Sciatic nerve (tissue), 2 donors: ENCODE measurements at regions not wholly inside any gene's neighbourhood (a gene's known extent, or its start where the extent isn't known, plus 50 kb on each side); places are given as distances from the start of the nearest gene placed in this dataset.

Source experiments
- ATAC-seq: fragments of 200-7000 bp; cut with Tn5 transposase; one replicate; pipeline ENCODE4 v1.9.1; 2020; ENCODE audit warnings: mild to moderate bottlenecking, moderate library complexity
- DNase-seq: peaks from one replicate; pipeline ENCODE4 v3.0.0-alpha.2; 2020; ENCODE audit warnings: low spot score
- intact Hi-C: fragments of 100-400 bp; cut with DNase I; formaldehyde crosslinking; loops from one replicate; pipeline ENCODE4 v1.14.2; 2022
- donor health status: DM: no; HTN: no; CAD: no.
- donor health status: DM: no; HTN: no; CAD: no.

DNA sequence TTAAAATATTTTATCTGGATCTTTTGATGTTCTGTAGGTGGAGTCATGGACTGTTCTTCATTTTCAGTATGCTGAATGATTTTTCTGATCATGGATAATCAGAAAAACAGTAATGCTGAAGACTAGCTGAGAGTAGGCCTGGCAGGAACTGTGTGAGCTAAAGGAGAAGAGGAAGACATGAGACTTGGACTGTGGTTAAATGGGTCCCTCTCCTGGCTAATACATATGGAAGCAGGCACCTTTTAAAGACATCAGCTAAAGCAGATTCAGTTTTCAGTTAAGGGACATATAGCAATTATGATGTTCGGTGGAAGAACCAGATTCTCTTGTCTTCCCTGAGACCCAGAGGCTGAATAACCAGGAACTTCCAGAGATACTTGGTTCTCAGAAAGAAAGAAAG lies 169.4 kb downstream of the OLFM4 start:
- DNase-seq (no peak), ATAC-seq (peak; percentile 53)
- intact Hi-C loops: no loop called here

DNA sequence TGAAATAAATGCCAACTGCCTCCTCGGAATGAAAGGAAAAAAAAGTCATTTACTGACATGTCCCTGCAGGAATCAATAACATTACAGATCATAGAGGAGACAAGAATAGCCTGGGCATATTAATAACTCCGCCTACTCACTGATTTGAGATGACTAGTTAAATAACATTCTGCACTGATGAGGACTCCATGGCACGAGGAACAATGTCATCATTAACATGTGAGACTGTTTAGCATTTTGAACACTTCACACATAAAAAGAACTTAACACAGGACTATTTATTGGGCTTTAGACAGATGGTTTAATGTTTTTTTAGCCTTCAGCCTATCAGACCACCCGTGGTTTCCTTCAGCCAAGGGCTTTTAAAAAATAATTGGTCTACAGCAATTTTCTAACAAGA lies 170.1 kb downstream of the OLFM4 start:
- ATAC-seq: no peak
- no peak for DNase-seq
- intact Hi-C loops: no loop called here

DNA sequence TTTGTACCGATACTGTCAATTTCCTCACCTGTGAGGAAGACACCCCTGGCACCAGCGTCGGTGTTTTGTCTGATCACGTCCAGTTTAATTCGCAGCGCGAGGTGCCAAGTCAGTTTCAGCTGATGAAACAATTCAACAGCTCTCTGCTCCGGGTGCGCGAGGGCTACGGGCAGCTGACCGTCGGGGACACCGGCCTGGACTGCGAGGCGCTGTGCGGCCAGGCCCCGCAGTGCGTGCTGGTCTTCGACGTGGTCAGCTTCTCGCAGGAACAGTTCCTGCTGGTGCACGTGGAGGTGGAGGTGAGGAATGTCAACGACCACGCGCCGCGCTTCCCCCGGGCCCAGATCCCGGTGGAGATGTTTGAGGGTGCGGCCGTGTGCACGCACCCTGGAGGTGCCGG lies 171.5 kb downstream of the OLFM4 start:
- intact Hi-C loops: no loop called here
- no peak for ATAC-seq
- DNase-seq: no peak

DNA sequence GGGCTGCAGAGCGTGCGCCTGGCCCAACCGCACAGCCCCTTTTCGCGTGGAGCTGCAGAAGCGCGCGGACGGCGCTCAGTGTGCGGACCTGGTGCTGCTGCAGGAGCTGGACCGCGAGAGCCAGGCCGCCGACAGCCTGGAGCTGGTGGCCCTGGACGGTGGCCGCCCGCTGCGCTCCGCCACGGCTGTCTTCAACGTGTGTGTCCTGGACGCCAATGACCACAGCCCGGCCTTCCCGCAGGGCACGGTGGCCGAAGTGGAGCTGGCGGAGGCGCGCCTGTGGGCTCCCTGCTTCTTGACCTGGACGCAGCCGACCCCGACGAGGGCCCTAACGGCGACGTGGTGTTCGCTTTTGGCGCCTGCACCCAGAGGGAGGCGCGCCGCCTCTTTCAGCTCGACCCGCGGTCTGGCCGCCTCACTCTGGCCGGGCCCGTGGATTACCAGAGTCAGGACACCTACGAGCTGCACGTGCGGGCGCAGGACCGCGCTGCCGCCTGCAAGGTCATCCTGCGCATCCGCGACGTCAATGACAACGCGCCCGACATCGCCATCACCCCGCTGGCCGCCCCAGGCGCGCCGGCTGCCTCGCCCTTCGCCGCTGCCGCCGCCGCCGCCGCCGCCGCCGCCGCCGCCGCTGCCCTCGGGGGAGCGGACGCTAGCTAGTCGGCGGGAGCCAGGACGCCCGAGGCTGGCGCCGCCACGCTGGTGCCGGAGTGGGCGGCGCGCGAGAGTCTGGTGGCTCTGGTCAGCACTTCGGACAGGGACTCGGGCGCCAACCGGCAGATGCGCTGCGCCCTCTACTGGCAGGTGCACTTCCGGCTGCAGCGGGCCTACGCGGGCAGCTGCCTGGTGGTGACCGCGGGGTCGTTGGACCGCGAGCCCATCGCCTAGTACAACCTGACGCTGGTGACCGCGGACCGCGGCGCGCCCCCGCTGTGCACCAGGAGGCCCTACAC lies 172.2 kb downstream of the OLFM4 start:
- ATAC-seq (peak; percentile 82), DNase-seq (peak; percentile 82)
- intact Hi-C loops: no loop called here

DNA sequence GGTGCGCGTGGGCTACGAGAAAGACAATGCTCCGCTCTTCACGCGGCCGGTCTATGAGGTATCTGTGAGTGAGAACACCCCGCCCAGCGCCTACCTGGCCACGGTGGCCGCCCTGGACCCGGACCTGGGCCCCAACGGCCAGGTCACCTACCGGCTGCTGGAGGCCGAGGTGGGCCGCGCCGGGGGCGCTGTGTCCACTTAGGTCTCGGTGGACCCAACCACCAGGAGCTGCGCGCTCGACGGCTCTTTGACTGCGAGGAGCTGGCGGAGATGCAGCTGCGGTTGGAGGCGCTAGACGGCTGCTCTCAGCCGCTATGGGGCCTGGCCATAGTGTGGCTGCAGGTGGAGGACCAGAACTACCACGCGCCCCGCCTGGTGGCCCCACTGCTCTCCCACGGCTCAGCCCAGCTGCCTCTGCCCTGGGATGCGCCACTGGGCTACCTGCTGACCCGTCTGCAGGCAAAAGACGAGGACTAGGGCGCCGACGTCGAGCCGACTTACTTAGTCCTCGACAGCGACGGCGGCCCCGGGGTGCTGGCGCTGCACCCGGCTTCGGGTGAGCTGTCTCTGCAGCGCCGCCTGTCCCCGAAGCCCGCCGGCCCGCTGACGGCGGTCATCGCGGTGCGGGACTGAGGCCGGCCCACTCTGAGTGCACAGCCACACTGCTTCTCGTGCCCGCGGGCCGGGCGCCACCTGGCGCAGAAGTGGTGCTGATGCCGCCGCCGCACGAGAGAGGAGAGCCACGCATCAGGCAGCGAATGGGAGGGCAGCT lies 173.0 kb downstream of the OLFM4 start:
- intact Hi-C loops: no loop called here
- ATAC-seq (peak; percentile 41), DNase-seq (peak; percentile 61)

DNA sequence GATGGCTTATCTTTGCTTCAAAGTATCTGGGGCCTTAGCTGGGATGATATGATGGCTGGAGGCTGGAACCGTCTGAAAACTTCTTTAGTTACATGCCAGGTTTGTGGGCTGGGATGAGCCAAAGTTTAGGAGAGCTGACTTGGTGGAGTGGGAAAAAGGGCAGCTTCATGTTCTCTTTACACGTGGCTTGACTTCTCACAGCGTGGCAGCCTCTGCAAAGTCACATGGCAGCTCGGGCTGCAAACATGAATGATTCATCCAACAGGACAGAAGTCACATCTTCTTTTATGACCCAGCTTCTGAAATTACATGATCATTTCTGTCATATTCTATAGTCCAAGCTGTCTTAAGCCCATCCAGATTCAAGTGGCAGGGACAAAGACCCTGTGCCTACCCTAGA lies 176.0 kb downstream of the OLFM4 start:
- DNase-seq (no peak), ATAC-seq (no peak)
- intact Hi-C loops: no loop called here

DNA sequence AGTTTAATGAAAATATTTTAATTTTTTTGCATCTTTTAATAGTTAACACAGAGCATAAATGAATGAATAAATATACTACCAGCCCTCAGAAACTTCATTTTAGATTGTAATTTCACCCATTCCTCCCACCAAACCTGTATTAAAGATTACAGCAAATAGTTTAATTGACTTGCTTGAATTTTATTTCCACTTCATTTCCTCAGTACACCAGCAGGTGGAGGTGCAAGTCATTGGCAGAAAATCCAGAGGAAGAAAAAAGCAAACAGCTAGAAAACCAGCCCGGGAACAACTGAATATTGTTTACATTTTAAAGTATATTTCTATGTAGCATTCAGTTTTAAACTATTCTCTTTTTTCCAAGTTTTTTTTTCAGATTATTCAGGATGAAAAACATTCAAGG lies 177.8 kb downstream of the OLFM4 start:
- DNase-seq (no peak), ATAC-seq (no peak)
- intact Hi-C loops: no loop called here

DNA sequence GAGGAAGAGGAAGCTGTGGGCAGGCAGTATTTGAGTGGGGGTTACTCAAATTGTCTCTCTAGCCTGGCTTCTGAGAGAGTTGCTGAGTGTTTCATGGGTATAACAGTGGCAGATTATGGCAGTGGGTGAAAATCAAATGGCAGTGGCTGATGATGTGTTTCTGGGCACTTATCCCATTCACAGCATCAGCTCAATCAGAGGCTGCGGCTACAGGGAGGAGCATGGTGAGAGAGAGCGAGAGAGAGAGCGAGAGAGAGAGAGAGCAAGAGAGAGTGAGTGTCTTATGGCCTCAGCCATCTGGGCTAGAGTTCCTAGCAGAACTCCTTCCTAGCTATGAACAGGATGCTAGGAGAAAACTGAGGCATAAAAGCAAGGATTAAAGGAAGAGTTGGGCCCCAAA lies 178.9 kb downstream of the OLFM4 start:
- intact Hi-C loops: no loop called here
- ATAC-seq (no peak), DNase-seq (no peak)

DNA sequence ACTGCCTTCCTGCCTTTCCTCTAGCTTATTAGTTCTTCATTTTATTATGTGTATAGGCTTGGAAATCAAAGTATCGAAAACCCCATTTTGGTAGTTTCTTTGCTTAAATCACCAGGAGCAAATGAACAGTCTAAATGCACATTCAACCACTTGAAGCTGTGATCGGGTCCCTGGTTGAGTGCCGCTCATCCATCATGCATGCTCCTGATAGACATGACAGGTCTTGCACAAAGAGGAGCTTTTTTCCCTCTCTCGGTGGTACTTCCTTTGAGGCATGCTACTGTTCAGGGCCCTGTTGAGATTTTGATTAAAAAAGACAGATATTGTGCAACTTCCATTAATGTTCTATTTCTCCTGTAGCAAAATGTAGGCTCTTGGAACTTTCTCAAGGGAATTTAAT lies 185.8 kb downstream of the OLFM4 start:
- no peak for DNase-seq
- intact Hi-C loops: no loop called here
- ATAC-seq: no peak

DNA sequence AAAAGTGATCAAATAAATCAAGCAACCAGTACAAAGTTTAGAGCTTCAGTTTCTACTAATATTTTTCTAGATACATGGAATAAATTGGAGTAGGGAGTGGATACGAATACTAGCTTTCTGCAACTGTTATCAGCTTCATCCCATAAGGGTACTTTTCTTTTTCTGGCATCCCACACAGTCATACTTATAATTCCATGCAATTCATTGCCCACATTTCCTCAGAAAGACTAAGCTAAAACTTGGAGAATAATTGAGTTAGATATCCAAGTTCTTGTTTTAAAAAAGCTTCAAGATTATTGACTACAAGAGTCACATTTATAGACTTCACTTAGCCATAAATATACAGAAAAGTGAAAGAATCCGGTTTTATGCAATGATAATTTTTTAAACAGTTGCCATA lies 186.9 kb downstream of the OLFM4 start:
- intact Hi-C loops: no loop called here
- ATAC-seq (no peak), DNase-seq (no peak)

DNA sequence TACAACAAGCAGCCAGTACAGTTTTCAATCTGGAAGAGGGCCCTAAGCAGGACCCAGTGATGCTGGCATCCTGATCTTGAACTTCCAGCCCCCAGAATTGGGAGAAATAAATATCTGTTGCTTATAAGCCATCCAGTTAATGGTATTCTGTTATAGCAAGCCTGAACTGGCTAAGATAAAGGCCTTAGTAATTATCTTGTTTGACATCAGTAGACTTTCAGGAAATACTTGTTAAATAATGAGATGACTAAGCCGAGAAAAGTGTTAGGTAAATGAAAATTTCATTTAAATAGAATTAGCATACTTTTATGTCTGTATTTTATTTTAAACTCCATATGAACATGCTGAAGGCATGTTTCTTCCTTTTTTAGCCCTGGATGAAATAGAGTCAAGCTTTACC lies 188.2 kb downstream of the OLFM4 start:
- ATAC-seq (no peak), DNase-seq (no peak)
- intact Hi-C loops: no loop called here

DNA sequence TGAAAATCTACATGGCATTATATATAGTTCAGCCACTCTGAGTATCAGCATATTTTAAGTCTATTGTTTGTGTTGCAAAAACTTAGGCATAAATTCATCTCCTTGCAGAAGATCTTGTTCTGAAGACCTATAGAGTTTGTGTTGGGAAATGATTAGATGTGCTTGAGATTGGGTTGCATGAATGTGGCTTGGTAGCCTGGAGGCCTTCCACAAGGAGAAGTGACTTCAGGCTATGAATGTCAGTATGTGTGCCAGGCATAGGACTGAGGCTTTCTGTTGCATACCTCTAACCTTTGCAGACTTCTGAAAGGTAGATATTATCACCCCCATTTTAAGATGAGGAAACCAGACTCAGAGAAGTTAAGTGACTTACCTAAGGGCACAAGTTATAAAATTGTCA lies 188.6 kb downstream of the OLFM4 start:
- DNase-seq: no peak
- intact Hi-C loops: no loop called here
- ATAC-seq: no peak

DNA sequence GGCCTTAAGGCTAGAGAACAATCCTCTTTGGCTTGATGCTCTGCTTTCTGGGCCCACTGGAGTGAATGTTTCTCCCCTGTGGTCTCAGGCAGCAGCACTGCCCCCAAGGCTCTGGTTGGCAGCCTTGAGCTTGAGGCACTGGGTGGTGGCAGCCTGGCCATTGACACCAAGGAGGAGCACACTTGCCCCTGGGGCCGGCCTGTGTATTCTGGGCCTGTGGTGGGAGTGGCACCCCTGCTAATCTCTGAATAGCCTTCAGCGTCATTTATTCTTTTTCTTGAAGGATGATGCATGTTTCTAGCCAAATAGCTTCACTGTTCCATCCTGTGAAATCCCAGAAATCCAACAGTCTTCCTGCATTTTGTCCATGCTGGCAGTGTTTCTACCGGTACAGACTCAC lies 191.4 kb downstream of the OLFM4 start:
- ATAC-seq (no peak), DNase-seq (no peak)
- intact Hi-C loops: no loop called here

DNA sequence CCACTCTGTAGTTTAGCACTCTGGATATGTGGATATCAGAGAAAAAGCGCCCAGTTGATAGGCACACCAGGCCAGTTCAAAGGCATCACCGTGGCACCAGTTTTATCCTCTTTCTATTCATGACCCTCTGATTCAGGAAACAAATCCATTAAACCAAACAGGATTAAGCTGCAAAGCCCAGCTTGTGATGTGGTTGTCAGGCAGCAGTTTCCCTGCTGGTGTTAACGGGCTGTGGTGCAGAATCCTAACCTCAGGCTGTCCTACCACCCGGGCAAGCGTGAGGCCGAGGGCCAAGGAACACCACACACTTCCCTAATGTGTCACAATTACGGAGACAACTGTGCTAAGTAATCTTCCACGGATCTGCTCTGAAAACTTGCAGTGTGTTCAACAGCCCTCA lies 209.1 kb downstream of the OLFM4 start:
- DNase-seq (no peak), ATAC-seq (no peak)
- intact Hi-C loops: no loop called here

DNA sequence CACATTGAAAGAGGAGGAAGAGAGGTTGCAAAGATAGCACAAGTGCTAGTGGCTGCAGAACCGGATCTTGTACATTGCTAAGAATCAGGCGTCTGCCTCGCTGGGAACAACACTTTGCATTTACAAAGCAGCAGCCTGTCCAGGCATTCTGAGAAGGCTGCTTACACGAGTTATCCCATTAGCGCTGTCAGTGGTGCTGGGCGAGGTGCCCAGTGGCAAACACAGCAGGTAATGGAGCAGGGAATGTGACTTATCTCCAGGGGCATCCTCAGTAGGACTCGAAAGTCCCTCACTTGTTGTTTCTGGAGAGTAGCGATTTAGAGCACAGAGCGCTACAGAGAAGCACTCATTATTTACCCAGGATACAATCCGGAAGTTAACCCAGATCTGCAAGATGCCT lies 209.6 kb downstream of the OLFM4 start:
- DNase-seq (no peak), ATAC-seq (no peak)
- intact Hi-C loops: no loop called here

DNA sequence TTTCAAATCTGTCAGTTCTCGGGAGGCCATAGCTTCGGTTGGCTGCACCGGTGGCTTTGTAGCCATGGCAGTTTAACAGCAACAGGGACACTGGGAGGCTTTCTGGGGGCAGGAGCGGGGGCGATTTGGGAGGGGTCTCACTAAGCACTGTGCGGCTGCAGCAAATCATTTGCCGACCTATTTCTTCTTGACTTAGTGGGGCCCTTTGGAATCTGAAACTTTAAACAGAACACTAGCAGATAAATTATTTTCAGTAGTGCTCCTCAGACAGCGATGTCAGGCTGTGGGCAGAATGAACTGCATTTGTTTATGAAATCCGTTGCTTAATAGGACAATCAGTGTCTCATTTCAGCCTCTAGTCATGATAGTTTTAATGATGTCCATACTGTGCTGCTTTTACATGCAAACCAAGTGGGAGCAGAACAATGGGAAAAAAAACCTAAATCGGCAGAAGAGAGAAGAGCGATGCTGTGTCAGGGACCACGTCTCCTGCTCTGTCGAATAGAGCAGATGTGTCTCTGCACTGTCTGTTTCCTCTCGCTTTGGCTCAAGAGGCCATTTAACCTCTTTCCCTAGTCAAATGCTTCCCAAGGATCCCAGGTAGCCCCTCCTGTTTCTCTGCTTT lies 211.9 kb downstream of the OLFM4 start:
- no peak for DNase-seq
- ATAC-seq: no peak
- intact Hi-C loops: no loop called here

DNA sequence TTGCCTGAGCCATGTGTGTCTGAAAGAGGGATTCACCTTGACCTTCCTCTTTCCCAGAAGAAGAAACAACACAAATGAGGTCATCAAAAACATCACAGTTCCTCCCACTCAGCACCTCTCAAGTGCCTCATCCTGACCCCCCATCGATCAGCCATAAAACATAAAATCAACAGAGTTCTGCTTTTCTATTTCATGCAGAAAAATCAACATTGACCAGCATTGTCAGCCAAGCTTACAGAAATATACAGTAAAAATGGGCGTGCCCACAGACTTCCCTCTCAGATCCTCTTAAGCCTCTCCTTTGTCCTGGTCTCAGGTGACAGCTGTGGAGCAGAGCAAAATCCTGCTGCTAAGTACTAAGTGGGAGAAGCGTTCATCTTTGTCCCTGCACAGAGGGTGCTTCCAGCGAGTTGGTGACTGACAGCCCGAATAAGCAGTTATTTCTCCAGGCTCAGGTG lies 213.3 kb downstream of the OLFM4 start:
- ATAC-seq: no peak
- DNase-seq: no peak
- intact Hi-C loops: no loop called here

DNA sequence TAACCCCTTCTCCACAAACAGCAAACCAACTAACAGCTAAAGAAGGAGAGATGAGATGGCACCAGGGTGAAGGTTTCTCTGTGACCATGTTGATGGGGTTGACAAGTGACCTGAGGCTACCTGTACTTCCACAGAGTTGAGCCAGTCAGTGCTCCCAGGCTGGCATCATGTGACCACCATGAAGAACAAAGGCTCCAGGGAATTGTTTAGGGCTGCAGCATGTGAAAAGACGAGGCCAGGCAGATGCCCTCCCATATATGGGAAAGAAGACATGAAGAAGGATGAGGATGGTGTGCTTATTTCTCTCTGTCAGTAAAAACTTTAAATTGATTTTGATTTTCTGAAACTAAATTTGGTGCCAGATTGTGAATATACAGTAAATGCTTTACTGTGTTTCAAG lies 220.6 kb downstream of the OLFM4 start:
- intact Hi-C loops: no loop called here
- ATAC-seq: no peak
- DNase-seq: no peak

DNA sequence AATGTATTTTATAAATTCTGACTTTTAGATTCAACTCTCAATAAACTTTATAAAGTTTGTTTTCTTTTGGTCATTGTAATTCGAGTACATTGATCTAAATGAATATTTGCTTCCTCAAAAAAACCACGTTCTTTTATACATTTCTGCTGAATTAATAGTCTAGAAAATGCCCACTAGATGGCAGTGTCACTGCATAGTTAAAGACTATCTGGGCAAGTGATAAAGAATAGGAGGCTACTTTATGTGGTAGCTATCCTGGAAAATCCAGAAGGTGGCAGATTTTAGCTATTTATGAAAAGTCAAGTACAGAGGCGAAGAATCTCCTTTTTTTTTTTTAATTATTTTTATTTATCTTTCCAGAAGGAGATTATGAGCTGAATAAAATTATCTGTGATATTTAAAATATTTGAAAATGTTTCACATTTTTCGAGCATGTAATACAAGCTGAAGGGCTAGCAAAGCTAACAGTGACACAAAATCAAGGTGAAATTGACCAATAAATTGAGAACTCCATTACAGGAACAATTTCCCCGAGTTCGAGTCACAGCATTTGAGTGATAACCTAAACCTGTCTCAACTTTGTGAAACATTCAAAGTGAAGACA lies 221.8 kb downstream of the OLFM4 start:
- intact Hi-C loops: no loop called here
- ATAC-seq (peak; percentile 83), DNase-seq (no peak)

DNA sequence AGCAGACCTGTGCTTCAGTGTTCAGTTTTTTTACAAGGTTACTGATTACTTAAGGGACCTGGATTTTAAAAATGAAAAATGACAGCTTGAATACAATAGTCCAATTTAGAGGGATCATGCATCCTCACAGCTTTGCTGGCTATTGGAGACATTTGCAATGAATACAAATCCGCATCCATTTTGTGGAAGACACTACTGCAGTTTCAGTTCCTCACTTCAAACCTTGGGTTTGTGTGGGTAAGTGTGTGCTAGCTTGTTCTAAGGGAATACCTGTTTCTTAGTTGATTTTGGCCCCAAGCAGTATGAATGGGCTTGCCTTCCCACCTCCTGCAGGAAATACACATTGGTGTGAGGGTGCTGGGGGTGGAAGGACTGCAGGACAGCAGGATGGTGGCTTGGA lies 222.4 kb downstream of the OLFM4 start:
- no peak for ATAC-seq
- intact Hi-C loops: no loop called here
- no peak for DNase-seq
